ACC112 (cell line): ENCODE measurements at regions not wholly inside any gene's neighbourhood (a gene's known extent, or its start where the extent isn't known, plus 50 kb on each side); places are given as distances from the start of the nearest gene placed in this dataset.
A peak's percentile ranks its signal among the peaks of the same experiment; 100 is the strongest.

Experiments
- H2AFZ ChIP-seq: fragments of 200-600 bp; sonication (generic); one replicate; pipeline ENCODE4 v1.6.0; 2017; ENCODE audit warnings: antibody characterized with exemption, low read length; ENCODE audit not compliant: unreplicated experiment
- H3K27ac ChIP-seq: fragments of 200-600 bp; sonication (generic); 2 replicates; pipeline ENCODE4 v1.5.1; 2014; ENCODE audit warnings: low read depth, mild to moderate bottlenecking, antibody characterized with exemption, low read length, moderate library complexity
- H3K27me3 ChIP-seq: fragments of 200-600 bp; sonication (generic); 2 replicates; pipeline ENCODE4 v1.6.1; 2014; ENCODE audit warnings: mild to moderate bottlenecking, antibody characterized with exemption, low read length, moderate library complexity, mixed read lengths; ENCODE audit not compliant: insufficient read depth
- H3K36me3 ChIP-seq: fragments of 200-600 bp; sonication (generic); 2 replicates; pipeline ENCODE4 v1.6.1; 2016; ENCODE audit warnings: mild to moderate bottlenecking, antibody characterized with exemption, low read length, moderate library complexity, mixed read lengths; ENCODE audit not compliant: insufficient read depth
- H3K4me1 ChIP-seq: fragments of 200-600 bp; sonication (generic); one replicate; pipeline ENCODE4 v1.6.1; 2016; ENCODE audit warnings: low read length, mixed read lengths; ENCODE audit not compliant: insufficient read depth, unreplicated experiment, control insufficient read depth
- H3K4me3 ChIP-seq: fragments of 200-600 bp; sonication (generic); 2 replicates; pipeline ENCODE4 v1.5.1; 2014; ENCODE audit warnings: mild to moderate bottlenecking, low read depth, low read length
- H3K79me2 ChIP-seq: fragments of 200-600 bp; sonication (generic); one replicate; pipeline ENCODE4 v1.6.0; 2016; ENCODE audit warnings: low read length; ENCODE audit not compliant: control insufficient read depth, unreplicated experiment, insufficient read depth

- H3K79me2 ChIP-seq: no peaks in the 10 kb centered on the region
- H3K4me1 ChIP-seq: no peaks in the 10 kb centered on the region
- H3K27ac ChIP-seq: no peak overlapping the region
- no peak overlapping the region for H2AFZ ChIP-seq
- no peak overlapping the region for H3K4me3 ChIP-seq
- no peaks in the 10 kb centered on the region for H3K27me3 ChIP-seq
- no peaks in the 10 kb centered on the region for H3K36me3 ChIP-seq
Measured at GRCh38 chr11:127873478-127873877, 713.9 kb downstream of the ETS1 start.

- Histone ChIP-seq H3K27me3 (no peaks in the 10 kb centered on the region), H2AFZ (no peak overlapping the region), H3K36me3 (no peaks in the 10 kb centered on the region), H3K27ac (no peak overlapping the region), H3K79me2 (no peaks in the 10 kb centered on the region), H3K4me1 (peaks cover 2% of the 10 kb centered on the region), H3K4me3 (no peak overlapping the region)
Measured at GRCh38 chr11:127866109-127866508, 721.2 kb downstream of the ETS1 start.

- H3K27me3 ChIP-seq: no peaks in the 10 kb centered on the region
- H3K27ac ChIP-seq: no peak overlapping the region
- peaks cover 8% of the 10 kb centered on the region for H3K4me1 ChIP-seq
- no peaks in the 10 kb centered on the region for H3K79me2 ChIP-seq
- no peak overlapping the region for H3K4me3 ChIP-seq
- no peak overlapping the region for H2AFZ ChIP-seq
- no peaks in the 10 kb centered on the region for H3K36me3 ChIP-seq
Measured at GRCh38 chr11:127864861-127865260, 722.5 kb downstream of the ETS1 start.

- H3K79me2 ChIP-seq: no peaks in the 10 kb centered on the region
- no peaks in the 10 kb centered on the region for H3K27me3 ChIP-seq
- H3K36me3 ChIP-seq: no peaks in the 10 kb centered on the region
Measured at GRCh38 chr11:127862406-127862805, 725.0 kb downstream of the ETS1 start.

GRCh38 chr11:127859941-127860354, 727.4 kb downstream of the ETS1 start:
- Histone ChIP-seq H2AFZ (no peak overlapping the region), H3K4me1 (peaks cover 14% of the 10 kb centered on the region), H3K4me3 (no peak overlapping the region), H3K27ac (peak overlapping the region; percentile 40; the same call in 1 of the 2 replicates), H3K79me2 (no peaks in the 10 kb centered on the region), H3K36me3 (no peaks in the 10 kb centered on the region), H3K27me3 (no peaks in the 10 kb centered on the region)

More at GRCh38 chr11:127862406-127862805, 725.0 kb downstream of the ETS1 start:
- H3K27ac ChIP-seq: no peak overlapping the region
- no peak overlapping the region for H3K4me3 ChIP-seq
- H3K4me1 ChIP-seq: peaks cover 16% of the 10 kb centered on the region
- no peak overlapping the region for H2AFZ ChIP-seq

GRCh38 chr11:127844876-127845275, 742.5 kb downstream of the ETS1 start:
- Histone ChIP-seq H3K4me1 (peaks cover 3% of the 10 kb centered on the region), H3K27ac (no peak overlapping the region), H3K27me3 (no peaks in the 10 kb centered on the region)

GRCh38 chr11:127843483-127844396, 743.6 kb downstream of the ETS1 start:
- H3K27ac ChIP-seq: no peak overlapping the region
- H2AFZ ChIP-seq: peak overlapping the region; percentile 57
- H3K4me3 ChIP-seq: no peak overlapping the region
- peaks cover 3% of the 10 kb centered on the region for H3K4me1 ChIP-seq
- no peaks in the 10 kb centered on the region for H3K79me2 ChIP-seq
- H3K36me3 ChIP-seq: no peaks in the 10 kb centered on the region
- H3K27me3 ChIP-seq: no peaks in the 10 kb centered on the region

More at GRCh38 chr11:127844876-127845275, 742.5 kb downstream of the ETS1 start:
- Histone ChIP-seq H3K79me2 (no peaks in the 10 kb centered on the region), H3K4me3 (no peak overlapping the region), H3K36me3 (no peaks in the 10 kb centered on the region), H2AFZ (no peak overlapping the region)

- Histone ChIP-seq H2AFZ (no peak overlapping the region), H3K27me3 (peaks cover 30% of the 10 kb centered on the region), H3K79me2 (no peaks in the 10 kb centered on the region), H3K4me3 (no peak overlapping the region), H3K4me1 (no peaks in the 10 kb centered on the region), H3K36me3 (no peaks in the 10 kb centered on the region), H3K27ac (no peak overlapping the region)
Measured at GRCh38 chr11:127825183-127825582, 762.2 kb downstream of the ETS1 start.

- H3K79me2 ChIP-seq: no peaks in the 10 kb centered on the region
- H3K27me3 ChIP-seq: peaks cover 7% of the 10 kb centered on the region
- H3K27ac ChIP-seq: no peak overlapping the region
- H3K4me3 ChIP-seq: no peak overlapping the region
- H2AFZ ChIP-seq: no peak overlapping the region
- H3K36me3 ChIP-seq: no peaks in the 10 kb centered on the region
- H3K4me1 ChIP-seq: no peaks in the 10 kb centered on the region
Measured at GRCh38 chr11:127818625-127819024, 768.7 kb downstream of the ETS1 start.

- no peak overlapping the region for H3K27ac ChIP-seq
- no peaks in the 10 kb centered on the region for H3K79me2 ChIP-seq
- no peaks in the 10 kb centered on the region for H3K36me3 ChIP-seq
- peaks cover 20% of the 10 kb centered on the region for H3K27me3 ChIP-seq
- H3K4me3 ChIP-seq: peak overlapping the region; percentile 43
- no peak overlapping the region for H2AFZ ChIP-seq
- H3K4me1 ChIP-seq: no peaks in the 10 kb centered on the region
Measured at GRCh38 chr11:127816962-127817361, 770.4 kb downstream of the ETS1 start.

- Histone ChIP-seq H3K79me2 (no peaks in the 10 kb centered on the region), H2AFZ (no peak overlapping the region), H3K4me1 (no peaks in the 10 kb centered on the region), H3K36me3 (no peaks in the 10 kb centered on the region), H3K4me3 (no peak overlapping the region), H3K27me3 (peaks cover 34% of the 10 kb centered on the region), H3K27ac (no peak overlapping the region)
Measured at GRCh38 chr11:127815331-127815730, 772.0 kb downstream of the ETS1 start.
